HCEC 1CT (cell line): ENCODE measurements at regions not wholly inside any gene's neighbourhood (a gene's known extent, or its start where the extent isn't known, plus 50 kb on each side); places are given as distances from the start of the nearest gene placed in this dataset.

ENCODE experiments used
- DNase-seq: peaks from one replicate; pipeline ENCODE4 v3.0.0-alpha.2; 2017

GRCh38 chr12:77777274-77777673 lies 53.4 kb upstream of the NAV3 start:
- no peak for DNase-seq

- no peak for DNase-seq
These were observed 55.9 kb upstream of the NAV3 start for GRCh38 chr12:77774761-77775160.

- no peak for DNase-seq
These were observed 57.9 kb upstream of the NAV3 start for GRCh38 chr12:77772676-77773298.

- DNase-seq, result no peak
These were observed 62.1 kb upstream of the NAV3 start for GRCh38 chr12:77768558-77768957.

- DNase-seq, result no peak
These were observed 62.8 kb upstream of the NAV3 start for GRCh38 chr12:77767756-77768343.

GRCh38 chr12:77767335-77767734 lies 63.4 kb upstream of the NAV3 start:
- no peak for DNase-seq

- DNase-seq, result no peak
These were observed 64.5 kb upstream of the NAV3 start for GRCh38 chr12:77766224-77766623.

GRCh38 chr12:77761286-77761685 lies 69.4 kb upstream of the NAV3 start:
- DNase-seq, result no peak

- DNase-seq, result no peak
These were observed 70.2 kb upstream of the NAV3 start for GRCh38 chr12:77760271-77761025.

GRCh38 chr12:77754086-77754485 lies 76.6 kb upstream of the NAV3 start:
- no peak for DNase-seq

GRCh38 chr12:77751939-77752338 lies 78.8 kb upstream of the NAV3 start:
- DNase-seq, result no peak

GRCh38 chr12:77746096-77746495 lies 84.6 kb upstream of the NAV3 start:
- no peak for DNase-seq

GRCh38 chr12:77745624-77746023 lies 85.1 kb upstream of the NAV3 start:
- no peak for DNase-seq

- no peak for DNase-seq
These were observed 88.1 kb upstream of the NAV3 start for GRCh38 chr12:77742631-77743030.

GRCh38 chr12:77741974-77742517 lies 88.6 kb upstream of the NAV3 start:
- no peak for DNase-seq

GRCh38 chr12:77736219-77736965 lies 94.3 kb upstream of the NAV3 start:
- no peak for DNase-seq

GRCh38 chr12:77734214-77734883 lies 96.3 kb upstream of the NAV3 start:
- peak; percentile 54 for DNase-seq

GRCh38 chr12:77728018-77728417 lies 102.7 kb upstream of the NAV3 start:
- no peak for DNase-seq

- no peak for DNase-seq
These were observed 103.2 kb upstream of the NAV3 start for GRCh38 chr12:77727442-77728001.

- DNase-seq, result peak; percentile 39
These were observed 105.1 kb upstream of the NAV3 start for GRCh38 chr12:77725611-77726010.

- DNase-seq, result peak; percentile 53
These were observed 106.2 kb upstream of the NAV3 start for GRCh38 chr12:77724367-77724957.

GRCh38 chr12:77723308-77723707 lies 107.4 kb upstream of the NAV3 start:
- no peak for DNase-seq
